Femur (tissue), 1 donor: ENCODE measurements at regions not wholly inside any gene's neighbourhood (a gene's known extent, or its start where the extent isn't known, plus 50 kb on each side); places are given as distances from the start of the nearest gene placed in this dataset.

Experiments used
- DNase-seq: peaks from one replicate; pipeline ENCODE4 v3.0.0-alpha.2; 2017

GRCh38 chr4:166366012-166366411 lies 493.0 kb downstream of the TLL1 start:
- no peak for DNase-seq

GRCh38 chr4:166377578-166377977 lies 504.5 kb downstream of the TLL1 start:
- no peak for DNase-seq

- no peak for DNase-seq
Measured at GRCh38 chr4:166386491-166387360, 513.7 kb downstream of the TLL1 start.

- no peak for DNase-seq
Measured at GRCh38 chr4:166391501-166391900, 518.5 kb downstream of the TLL1 start.

GRCh38 chr4:166399021-166399420 lies 526.0 kb downstream of the TLL1 start:
- no peak for DNase-seq

GRCh38 chr4:166400270-166400894 lies 527.3 kb downstream of the TLL1 start:
- no peak for DNase-seq

GRCh38 chr4:166413356-166413755 lies 540.3 kb downstream of the TLL1 start:
- DNase-seq = no peak

GRCh38 chr4:166414431-166414830 lies 541.4 kb downstream of the TLL1 start:
- DNase-seq = no peak

GRCh38 chr4:166415749-166416148 lies 542.7 kb downstream of the TLL1 start:
- no peak for DNase-seq

- no peak for DNase-seq
Measured at GRCh38 chr4:166421556-166422156, 548.6 kb downstream of the TLL1 start.

GRCh38 chr4:166422475-166422874 lies 549.4 kb downstream of the TLL1 start:
- DNase-seq = no peak

- DNase-seq = no peak
Measured at GRCh38 chr4:166426300-166426863, 553.3 kb downstream of the TLL1 start.

GRCh38 chr4:166432125-166432524 lies 559.1 kb downstream of the TLL1 start:
- no peak for DNase-seq

- no peak for DNase-seq
Measured at GRCh38 chr4:166432842-166433241, 559.8 kb downstream of the TLL1 start.

- no peak for DNase-seq
Measured at GRCh38 chr4:166435449-166435848, 562.4 kb downstream of the TLL1 start.

- DNase-seq = no peak
Measured at GRCh38 chr4:166458756-166459155, 585.7 kb downstream of the TLL1 start.

- no peak for DNase-seq
Measured at GRCh38 chr4:166459621-166460020, 586.6 kb downstream of the TLL1 start.

GRCh38 chr4:166460769-166461550 lies 587.9 kb downstream of the TLL1 start:
- no peak for DNase-seq

- DNase-seq = no peak
Measured at GRCh38 chr4:166481055-166481454, 608.0 kb downstream of the TLL1 start.

- no peak for DNase-seq
Measured at GRCh38 chr4:166481739-166482138, 608.7 kb downstream of the TLL1 start.

- no peak for DNase-seq
Measured at GRCh38 chr4:166482758-166483157, 609.7 kb downstream of the TLL1 start.

- no peak for DNase-seq
Measured at GRCh38 chr4:166491635-166492034, 618.6 kb downstream of the TLL1 start.

GRCh38 chr4:166493924-166494345 lies 620.9 kb downstream of the TLL1 start:
- DNase-seq = no peak
